GM21723 (cell line): ENCODE measurements at regions not wholly inside any gene's neighbourhood (a gene's known extent, or its start where the extent isn't known, plus 50 kb on each side); places are given as distances from the start of the nearest gene placed in this dataset.
"Not testable (repeated sequence)": the region's sequence is repeated elsewhere in the genome, so short reads cannot be mapped to it uniquely, and the experiment has no call there.

ENCODE experiments used
- ATAC-seq: cut with Tn5 transposase; IDR thresholded peaks from one replicate; pipeline ENCODE4 v1.9.1; 2021; ENCODE audit warnings: mild to moderate bottlenecking, moderate library complexity; ENCODE audit not compliant: unreplicated experiment

GRCh38 chr20:16801919-16802651 lies 53.9 kb downstream of the OTOR start:
- ATAC-seq, result peak; percentile 63

DNA sequence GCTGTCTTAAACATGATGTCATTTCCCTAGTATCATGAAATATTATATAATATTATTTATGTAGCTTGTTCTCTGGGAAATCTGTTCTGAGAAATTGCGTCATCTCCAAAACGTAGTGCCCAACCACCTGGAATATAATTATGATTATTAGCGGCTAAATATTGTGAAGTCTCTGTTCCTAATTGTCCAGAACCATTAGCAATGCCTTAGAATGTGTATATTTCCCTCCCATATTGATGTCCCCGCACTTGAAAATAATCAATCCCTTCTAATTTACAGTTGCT lies 54.4 kb downstream of the OTOR start:
- ATAC-seq, result no peak

GRCh38 chr20:16803965-16804792 lies 56.0 kb downstream of the OTOR start:
- peak; percentile 68 for ATAC-seq

GRCh38 chr20:16804793-16805187 lies 56.6 kb downstream of the OTOR start:
- ATAC-seq, result no peak

DNA sequence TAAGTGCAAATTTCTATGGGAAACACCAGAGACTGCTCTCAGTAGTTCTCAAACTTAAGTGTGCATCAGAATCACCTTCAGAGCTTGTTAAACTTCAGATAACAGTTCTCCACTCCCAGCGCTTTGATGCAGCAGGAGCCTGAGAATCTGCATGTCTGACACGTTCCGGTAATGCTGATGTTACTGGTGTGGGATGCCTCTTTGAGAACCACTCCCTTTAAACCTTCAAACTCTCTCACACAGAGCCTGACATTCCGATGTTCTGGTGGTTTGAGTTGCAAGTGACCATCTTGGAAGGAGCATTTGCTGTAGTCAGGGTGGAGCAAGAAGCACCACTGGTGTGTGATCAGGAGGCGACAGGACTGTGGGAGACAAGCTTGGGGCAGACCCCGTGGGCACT lies 57.9 kb downstream of the OTOR start:
- ATAC-seq, result no peak

GRCh38 chr20:16806886-16807285 lies 58.7 kb downstream of the OTOR start:
- no peak for ATAC-seq

DNA sequence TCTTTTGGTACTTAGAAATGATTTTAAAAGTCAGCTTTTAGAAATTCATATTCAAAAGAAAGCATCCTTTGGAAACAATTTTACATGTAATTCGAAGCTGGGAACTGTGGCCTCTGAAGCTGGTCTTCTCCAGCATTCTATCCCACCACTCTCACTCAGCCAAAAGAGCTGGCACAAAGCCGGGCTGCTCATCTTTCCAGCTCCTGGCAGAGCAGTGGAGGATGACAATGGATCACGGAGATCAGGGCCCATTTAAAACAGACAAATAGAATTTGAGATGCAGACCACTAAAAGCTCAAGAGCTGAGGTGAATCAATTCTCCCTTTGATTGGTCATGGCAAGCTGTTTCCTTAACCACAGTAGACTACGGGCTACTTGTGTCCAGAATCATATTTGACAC lies 60.6 kb downstream of the OTOR start:
- no peak for ATAC-seq

- no peak for ATAC-seq
Measured at GRCh38 chr20:16810216-16810615, 62.1 kb downstream of the OTOR start.

DNA sequence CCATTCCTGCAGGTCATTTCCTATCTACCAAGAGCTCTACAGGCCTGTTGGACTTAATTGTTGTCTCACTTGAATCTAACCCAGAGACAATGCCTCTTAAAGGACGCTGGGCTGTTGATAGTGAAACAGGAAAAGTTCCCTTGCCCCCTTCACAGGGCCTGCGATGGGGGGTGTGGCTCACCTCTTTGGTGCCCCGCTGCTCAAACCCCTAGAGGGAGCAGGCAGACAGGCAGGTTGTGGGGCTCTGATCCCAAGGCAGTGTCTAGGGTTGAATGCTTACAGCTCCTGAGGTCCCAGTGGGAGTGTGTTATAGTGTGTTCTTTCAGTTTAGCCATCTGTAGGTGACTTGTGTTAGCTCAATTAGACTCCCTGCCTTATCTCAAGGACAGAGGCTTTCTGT lies 68.0 kb downstream of the OTOR start:
- ATAC-seq, result no peak

- ATAC-seq, result no peak
Measured at GRCh38 chr20:16819483-16819882, 71.3 kb downstream of the OTOR start.

- ATAC-seq, result peak; percentile 78
Measured at GRCh38 chr20:16821211-16822089, 73.3 kb downstream of the OTOR start.

GRCh38 chr20:16824664-16825063 lies 76.5 kb downstream of the OTOR start:
- ATAC-seq, result no peak

GRCh38 chr20:16828666-16829305 lies 80.6 kb downstream of the OTOR start:
- ATAC-seq, result no peak

GRCh38 chr20:16835690-16836089 lies 87.5 kb downstream of the OTOR start:
- not testable (repeated sequence) for ATAC-seq

GRCh38 chr20:16842486-16843120 lies 94.4 kb downstream of the OTOR start:
- ATAC-seq, result no peak

GRCh38 chr20:16844406-16844805 lies 96.2 kb downstream of the OTOR start:
- no peak for ATAC-seq

DNA sequence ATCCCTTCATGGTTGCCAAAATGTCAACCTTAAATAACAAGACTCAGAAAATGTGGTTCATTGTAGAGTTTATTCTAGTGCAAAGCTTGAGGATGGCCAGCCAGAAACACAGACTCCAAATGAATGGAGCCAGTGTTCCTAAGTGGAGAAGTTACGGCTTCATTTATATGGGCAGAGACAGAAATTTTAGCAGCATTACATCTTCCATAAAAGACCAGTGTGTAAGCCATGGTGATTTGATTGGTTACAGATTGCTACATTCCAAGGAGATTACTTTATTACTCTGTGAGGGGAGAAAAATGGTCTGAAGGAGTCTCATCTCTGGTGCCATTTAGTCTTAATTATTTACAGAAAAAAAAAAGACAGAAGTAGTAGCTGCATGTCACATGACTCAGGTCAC lies 97.8 kb downstream of the OTOR start:
- no peak for ATAC-seq

GRCh38 chr20:16848061-16848460 lies 99.9 kb downstream of the OTOR start:
- no peak for ATAC-seq

DNA sequence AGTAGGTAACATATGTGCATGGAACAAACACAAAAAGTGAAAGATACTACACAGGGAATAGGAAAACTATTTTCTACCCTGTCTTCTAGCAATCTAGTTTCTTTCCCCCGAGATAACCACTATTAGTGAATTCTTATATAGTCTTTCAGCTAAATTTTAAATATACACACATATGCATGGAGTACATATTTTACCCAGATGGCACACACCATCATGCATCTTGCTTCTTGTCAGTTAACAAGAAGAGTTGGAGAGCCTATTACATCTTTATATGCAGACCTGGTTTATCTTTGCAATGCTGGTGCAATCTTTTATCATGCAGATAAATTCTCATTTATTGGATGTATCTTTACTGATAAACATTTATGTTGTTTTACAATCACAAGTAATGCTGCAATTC lies 100.4 kb downstream of the OTOR start:
- no peak for ATAC-seq

DNA sequence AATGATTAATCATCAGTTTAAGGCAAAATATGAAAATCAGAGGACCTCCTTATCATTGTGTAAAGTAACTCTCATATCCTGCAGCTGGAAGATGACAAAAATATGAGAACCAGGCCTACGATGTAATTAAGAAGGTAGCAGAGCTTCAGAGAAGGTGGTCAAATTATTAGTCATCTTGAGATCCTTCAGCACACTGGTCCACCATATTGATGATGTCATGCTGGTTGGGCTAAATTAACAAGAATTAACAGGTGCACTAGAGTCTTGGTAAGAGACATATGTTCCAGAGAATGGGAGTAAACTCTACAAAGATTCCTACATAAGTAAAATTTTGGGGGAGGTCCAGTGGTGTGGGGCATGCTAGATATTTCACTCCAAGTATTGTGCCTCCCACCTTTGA lies 112.8 kb downstream of the OTOR start:
- no peak for ATAC-seq

GRCh38 chr20:16861708-16862107 lies 113.5 kb downstream of the OTOR start:
- no peak for ATAC-seq
